Ascending aorta (tissue), 2 donors: ENCODE measurements at regions not wholly inside any gene's neighbourhood (a gene's known extent, or its start where the extent isn't known, plus 50 kb on each side); places are given as distances from the start of the nearest gene placed in this dataset.

ENCODE experiments used
- DNase-seq, 2 donors: peaks; one replicate each; pipeline ENCODE4 v3.0.0-alpha.2; 2019; ENCODE audit warnings: low spot score in 2 of 2
- H3K27ac ChIP-seq, 2 donors: fragments of 200-600 bp; sonication (generic); one replicate each; pipeline ENCODE4 v1.5.1; 2016 to 2017; ENCODE audit warnings: mild to moderate bottlenecking in 1 of 2
- H3K27me3 ChIP-seq: fragments of 200-600 bp; sonication (generic); one replicate; pipeline ENCODE4 v1.5.1; 2017
- H3K36me3 ChIP-seq, 2 donors: fragments of 200-600 bp; sonication (generic); one replicate each; pipeline ENCODE4 v1.5.1; 2016
- H3K4me1 ChIP-seq, 2 donors: fragments of 200-600 bp; sonication (generic); one replicate each; pipeline ENCODE4 v1.5.1; 2016 to 2017; ENCODE audit warnings: mild to moderate bottlenecking in 1 of 2
- H3K4me3 ChIP-seq, 2 donors: fragments of 200-600 bp; sonication (generic); one replicate each; pipeline ENCODE4 v1.5.1; 2016 to 2017; ENCODE audit warnings: mild to moderate bottlenecking in 1 of 2
- H3K9me3 ChIP-seq, 2 donors: fragments of 200-600 bp; sonication (generic); one replicate each; pipeline ENCODE4 v1.5.1; 2016
- intact Hi-C: fragments of 100-400 bp; cut with DNase I; formaldehyde crosslinking; loops from one replicate; pipeline ENCODE4 v1.15.1; 2023
- TF ChIP-seq, protein P1 (sequence below), 3 experiments: fragments of 200-600 bp in 2 of 3; fragments of 450-650 bp in 1 of 3; sonication (generic) in 2 of 3; IDR thresholded peaks; one replicate each; pipeline ENCODE4 v1.5.1; 2016 to 2019; ENCODE audit warnings: antibody characterized with exemption in 3 of 3, mild to moderate bottlenecking in 1 of 3, moderate library complexity in 1 of 3

DNA sequence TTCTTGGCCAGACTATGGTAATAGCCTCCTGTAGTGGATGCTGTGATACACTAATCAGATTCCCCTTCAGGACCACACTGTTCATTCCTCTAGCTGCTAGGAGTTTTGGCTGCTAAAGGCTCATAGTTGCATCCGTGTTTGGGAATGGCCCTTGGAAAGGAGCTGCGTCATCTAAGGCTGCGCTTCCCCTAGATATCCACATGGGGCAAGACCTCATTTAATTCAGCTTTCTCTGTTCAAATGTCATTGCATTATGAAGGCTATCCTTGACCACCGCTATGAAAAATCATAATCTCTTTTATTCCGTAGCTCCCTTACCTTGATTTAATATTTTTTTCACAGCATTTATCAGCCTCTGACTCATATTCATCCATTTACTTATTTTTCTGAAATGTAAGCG is 258.3 kb upstream of the NR4A3 start:
- H3K27me3 ChIP-seq: no peaks in the 10 kb centered on the region
- no peaks in the 10 kb centered on the region for H3K36me3 ChIP-seq
- no peaks in the 10 kb centered on the region for H3K9me3 ChIP-seq
- no peaks in the 10 kb centered on the region for H3K4me1 ChIP-seq
- TF ChIP-seq, protein P1, sequence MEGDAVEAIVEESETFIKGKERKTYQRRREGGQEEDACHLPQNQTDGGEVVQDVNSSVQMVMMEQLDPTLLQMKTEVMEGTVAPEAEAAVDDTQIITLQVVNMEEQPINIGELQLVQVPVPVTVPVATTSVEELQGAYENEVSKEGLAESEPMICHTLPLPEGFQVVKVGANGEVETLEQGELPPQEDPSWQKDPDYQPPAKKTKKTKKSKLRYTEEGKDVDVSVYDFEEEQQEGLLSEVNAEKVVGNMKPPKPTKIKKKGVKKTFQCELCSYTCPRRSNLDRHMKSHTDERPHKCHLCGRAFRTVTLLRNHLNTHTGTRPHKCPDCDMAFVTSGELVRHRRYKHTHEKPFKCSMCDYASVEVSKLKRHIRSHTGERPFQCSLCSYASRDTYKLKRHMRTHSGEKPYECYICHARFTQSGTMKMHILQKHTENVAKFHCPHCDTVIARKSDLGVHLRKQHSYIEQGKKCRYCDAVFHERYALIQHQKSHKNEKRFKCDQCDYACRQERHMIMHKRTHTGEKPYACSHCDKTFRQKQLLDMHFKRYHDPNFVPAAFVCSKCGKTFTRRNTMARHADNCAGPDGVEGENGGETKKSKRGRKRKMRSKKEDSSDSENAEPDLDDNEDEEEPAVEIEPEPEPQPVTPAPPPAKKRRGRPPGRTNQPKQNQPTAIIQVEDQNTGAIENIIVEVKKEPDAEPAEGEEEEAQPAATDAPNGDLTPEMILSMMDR (IDR thresholded peaks at IDR 0.05): no peak
- intact Hi-C loops: no loop called here
- no peak overlapping the region for H3K4me3 ChIP-seq
- no peak overlapping the region for H3K27ac ChIP-seq
- DNase-seq: no peak

DNA sequence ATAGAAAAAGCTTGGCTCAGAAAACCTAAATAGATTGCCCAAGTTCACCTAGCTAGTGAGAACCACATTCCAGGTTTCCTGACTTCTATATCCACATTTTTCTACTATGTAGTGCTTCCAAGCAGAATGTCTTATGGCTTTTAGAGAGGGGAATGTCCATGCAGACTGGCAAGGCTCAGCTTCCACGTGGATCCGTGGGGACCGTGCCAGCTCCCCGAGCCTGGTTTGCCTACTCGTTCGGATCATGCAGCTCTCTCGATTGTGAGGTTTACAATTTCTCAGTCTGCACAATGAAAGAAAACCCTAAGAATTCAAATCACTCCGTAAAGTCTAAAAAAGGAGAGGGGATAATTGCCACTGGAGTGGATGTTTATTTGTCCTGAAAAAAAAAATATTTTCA is 256.5 kb upstream of the NR4A3 start:
- no peaks in the 10 kb centered on the region for H3K9me3 ChIP-seq
- intact Hi-C loops: no loop called here
- TF ChIP-seq, protein P1 (IDR thresholded peaks at IDR 0.05): no peak

DNA sequence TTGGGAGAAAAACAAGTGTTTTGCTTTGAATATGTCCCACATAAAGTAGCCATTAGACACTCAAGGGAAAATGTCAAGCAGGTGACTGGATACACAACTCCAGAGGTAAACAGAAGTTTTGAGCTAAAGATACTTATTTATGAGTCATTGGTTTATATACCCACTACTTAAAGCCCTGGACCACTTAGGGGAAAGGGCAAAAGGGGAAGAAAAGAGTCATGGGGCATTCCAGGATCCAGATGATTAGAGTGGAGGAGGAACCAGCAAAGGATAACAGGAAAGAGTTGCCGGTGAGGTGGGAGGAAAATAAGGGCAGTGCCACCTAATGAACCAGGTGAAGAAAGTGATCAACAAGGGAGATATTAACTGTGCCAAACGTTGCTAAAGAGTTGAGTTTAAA is 254.2 kb upstream of the NR4A3 start:
- H3K27me3 ChIP-seq: no peaks in the 10 kb centered on the region
- intact Hi-C loops: no loop called here

More for the DNA sequence above, 256.5 kb upstream of the NR4A3 start:
- no peaks in the 10 kb centered on the region for H3K4me1 ChIP-seq
- H3K4me3 ChIP-seq: no peak overlapping the region
- no peaks in the 10 kb centered on the region for H3K27me3 ChIP-seq
- H3K36me3 ChIP-seq: no peaks in the 10 kb centered on the region
- no peak overlapping the region for H3K27ac ChIP-seq
- no peak for DNase-seq

DNA sequence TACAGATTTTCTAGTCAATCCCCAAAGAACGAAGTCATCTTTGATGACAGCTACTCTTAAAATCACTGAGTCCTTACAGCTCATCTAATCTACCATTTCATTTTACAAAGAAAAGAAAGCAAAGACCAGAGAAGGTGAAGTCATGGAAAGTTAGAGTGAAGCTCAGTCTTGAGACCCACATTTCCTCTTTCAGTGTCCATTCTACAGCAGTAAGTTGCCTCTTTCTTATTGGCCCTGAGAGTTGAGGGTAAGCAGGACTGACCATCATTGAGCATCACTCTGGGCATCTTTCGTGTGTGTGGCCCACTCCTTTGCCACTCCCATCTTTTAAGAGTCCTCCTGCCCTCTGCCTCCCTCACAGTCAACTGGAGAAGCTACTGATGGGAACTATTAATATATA is 251.8 kb upstream of the NR4A3 start:
- TF ChIP-seq, protein P1 (IDR thresholded peaks at IDR 0.05): no peak
- intact Hi-C loops: no loop called here
- no peaks in the 10 kb centered on the region for H3K9me3 ChIP-seq
- no peak overlapping the region for H3K4me3 ChIP-seq
- no peak overlapping the region for H3K27ac ChIP-seq
- H3K27me3 ChIP-seq: no peaks in the 10 kb centered on the region
- no peak for DNase-seq
- H3K4me1 ChIP-seq: no peaks in the 10 kb centered on the region
- H3K36me3 ChIP-seq: no peaks in the 10 kb centered on the region

More for the DNA sequence above, 254.2 kb upstream of the NR4A3 start:
- TF ChIP-seq, protein P1 (IDR thresholded peaks at IDR 0.05): no peak
- no peaks in the 10 kb centered on the region for H3K4me1 ChIP-seq
- DNase-seq: no peak
- H3K4me3 ChIP-seq: no peak overlapping the region
- H3K36me3 ChIP-seq: no peaks in the 10 kb centered on the region
- H3K27ac ChIP-seq: no peak overlapping the region
- H3K9me3 ChIP-seq: no peaks in the 10 kb centered on the region

DNA sequence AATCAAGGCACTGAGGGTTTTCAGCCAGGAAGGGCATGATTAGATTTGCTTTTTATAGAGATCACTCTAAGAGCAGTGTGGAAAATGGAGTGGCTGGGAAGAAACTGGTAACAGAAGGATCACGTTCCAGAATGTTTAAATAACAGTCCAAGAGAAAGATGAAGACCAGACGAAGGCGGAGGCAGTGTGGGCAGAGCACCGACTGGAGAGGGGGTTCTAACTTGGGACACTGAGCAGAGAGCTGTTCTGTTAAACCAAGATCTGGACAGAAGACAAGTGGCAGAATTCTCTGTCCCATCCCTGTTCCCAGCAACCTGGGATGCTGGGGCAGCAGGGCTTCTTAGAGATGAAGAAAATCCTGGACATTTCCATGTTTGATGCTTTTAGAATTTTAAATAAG is 249.1 kb upstream of the NR4A3 start:
- intact Hi-C loops: no loop called here
- Histone ChIP-seq H3K4me1 (no peaks in the 10 kb centered on the region), H3K9me3 (no peaks in the 10 kb centered on the region), H3K27ac (no peak overlapping the region), H3K36me3 (no peaks in the 10 kb centered on the region), H3K27me3 (no peaks in the 10 kb centered on the region), H3K4me3 (no peak overlapping the region)
- DNase-seq: no peak
- TF ChIP-seq, protein P1 (IDR thresholded peaks at IDR 0.05): no peak

DNA sequence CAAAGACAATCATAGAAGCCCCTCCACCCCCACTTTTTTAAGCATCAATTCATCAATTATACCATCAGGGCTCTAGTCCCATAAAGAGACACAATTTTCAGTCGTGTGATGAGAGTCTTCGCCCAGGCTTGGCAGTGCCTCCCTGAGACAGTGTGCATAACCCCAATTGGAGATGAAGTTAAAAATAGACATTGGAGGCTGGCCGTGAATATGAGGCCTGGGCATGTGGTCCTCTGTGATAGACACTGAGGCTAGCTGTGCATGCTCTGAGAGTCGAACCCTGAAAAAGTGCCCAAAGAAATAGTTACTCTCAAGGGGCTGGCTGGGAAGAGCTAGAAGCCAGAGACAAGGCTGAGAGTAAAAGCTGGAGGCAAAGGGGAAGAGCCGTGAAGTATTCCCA is 248.6 kb upstream of the NR4A3 start:
- Histone ChIP-seq H3K9me3 (no peaks in the 10 kb centered on the region), H3K27me3 (no peaks in the 10 kb centered on the region), H3K4me3 (no peak overlapping the region), H3K27ac (no peak overlapping the region), H3K4me1 (no peaks in the 10 kb centered on the region), H3K36me3 (no peaks in the 10 kb centered on the region)
- no peak for DNase-seq
- TF ChIP-seq, protein P1 (IDR thresholded peaks at IDR 0.05): no peak
- intact Hi-C loops: no loop called here
